SK-N-SH (cell line): ENCODE measurements at regions not wholly inside any gene's neighbourhood (a gene's known extent, or its start where the extent isn't known, plus 50 kb on each side); places are given as distances from the start of the nearest gene placed in this dataset.

Experiments used
- CHD2 ChIP-seq: fragments of 150-350 bp; IDR thresholded peaks from 2 replicates; pipeline ENCODE4 v1.6.1; 2018; ENCODE audit warnings: low read length; ENCODE audit not compliant: partially characterized antibody
- CTCF ChIP-seq: fragments of 200-600 bp; sonication (generic); IDR thresholded peaks from 2 replicates; pipeline ENCODE4 v1.6.1; 2017; ENCODE audit warnings: antibody characterized with exemption, mild to moderate bottlenecking, moderate library complexity
- EP300 ChIP-seq, 2 experiments: IDR thresholded peaks; 2 replicates each; pipeline versions ENCODE4 v1.4.0 to v1.6.1; 2012; ENCODE audit warnings: borderline replicate concordance in 1 of 2, low read depth in 1 of 2, low read length in 1 of 2
- FOXJ3 ChIP-seq: sonication (generic); formaldehyde crosslinking; IDR thresholded peaks from 2 replicates; pipeline ENCODE4 v1.5.1; 2020; ENCODE audit warnings: mild to moderate bottlenecking, missing genetic modification reagents
- GABPA ChIP-seq: IDR thresholded peaks from 2 replicates; pipeline ENCODE4 v1.4.0; 2012; ENCODE audit warnings: low read depth, mild to moderate bottlenecking
- IRF3 ChIP-seq: fragments of 150-350 bp; IDR thresholded peaks from 2 replicates; pipeline ENCODE4 v1.6.1; 2016; ENCODE audit warnings: mild to moderate bottlenecking, low read depth, low read length
- POLR2AphosphoS5 ChIP-seq: IDR thresholded peaks from 2 replicates; pipeline ENCODE4 v1.6.1; 2012; ENCODE audit warnings: low read depth, low read length
- REST ChIP-seq: IDR thresholded peaks from 2 replicates; pipeline ENCODE4 v1.6.1; 2012; ENCODE audit warnings: mild to moderate bottlenecking, low read depth, low read length, moderate library complexity
- SIN3A ChIP-seq: IDR thresholded peaks from 2 replicates; pipeline ENCODE4 v1.6.1; 2012; ENCODE audit warnings: low read depth, mild to moderate bottlenecking, low read length, moderate library complexity, borderline replicate concordance
- SMC3 ChIP-seq: IDR thresholded peaks from 2 replicates; pipeline ENCODE4 v1.6.1; 2012; ENCODE audit warnings: low read depth, low read length, improper control_type of control experiment
- TAF1 ChIP-seq: IDR thresholded peaks from 2 replicates; pipeline ENCODE4 v1.6.1; 2012; ENCODE audit warnings: low read depth, mild to moderate bottlenecking, low read length, moderate library complexity, borderline replicate concordance
- TEAD4 ChIP-seq: IDR thresholded peaks from 2 replicates; pipeline ENCODE4 v1.4.0; 2012; ENCODE audit warnings: mild to moderate bottlenecking, borderline replicate concordance; ENCODE audit not compliant: insufficient read depth
- USF1 ChIP-seq: IDR thresholded peaks from 2 replicates; pipeline ENCODE4 v1.4.0; 2012; ENCODE audit warnings: low read depth, borderline replicate concordance
- USF2 ChIP-seq: fragments of 150-350 bp; IDR thresholded peaks from 2 replicates; pipeline ENCODE4 v1.6.1; 2017; ENCODE audit warnings: antibody characterized with exemption, low read length, low read depth, borderline replicate concordance

- TF ChIP-seq CTCF (no peak), IRF3 (no peak), POLR2AphosphoS5 (no peak), FOXJ3 (CRISPR knock-in tag) (no peak), REST (no peak), GABPA (no peak), USF1 (no peak), TEAD4 (no peak), SIN3A (no peak), CHD2 (no peak), TAF1 (no peak), SMC3 (no peak), EP300 (IDR thresholded peaks at IDR 0.05; ENCODE audit: borderline replicate concordance in 1 of 2, low read depth in 1 of 2, low read length in 1 of 2) (no peak), USF2 (no peak)
These were observed 242.4 kb upstream of the MEF2C start for GRCh38 chr5:89125372-89125771.
